ENCODE measurements at regions not wholly inside any gene's neighbourhood (a gene's known extent, or its start where the extent isn't known, plus 50 kb on each side); places are given as distances from the start of the nearest gene placed in this dataset.

DNA sequence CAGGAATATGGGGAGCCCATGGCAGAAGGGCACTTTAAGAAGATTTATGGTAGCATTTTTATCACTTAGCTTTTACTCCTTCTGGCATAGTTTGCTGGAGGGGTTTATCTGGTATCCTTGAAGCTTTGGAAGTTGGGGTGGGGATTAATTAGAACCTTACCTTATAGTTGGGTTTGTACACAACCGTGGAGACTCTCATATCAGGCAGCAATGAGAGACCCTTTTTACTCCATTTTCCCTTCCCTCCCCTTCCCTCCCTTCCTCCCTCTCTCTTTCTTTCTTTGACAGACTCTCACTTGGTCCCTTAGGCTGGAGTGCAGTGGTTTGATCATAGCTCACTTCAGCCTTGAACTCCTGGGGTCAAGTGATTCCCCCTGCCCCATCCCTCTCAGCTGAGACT lies 465.8 kb upstream of the PODXL start:
- DNase-seq: no peak
- TF ChIP-seq CTCF (IDR thresholded peaks at IDR 0.05): no peak
- no peaks in the 10 kb centered on the region for H3K9me3 ChIP-seq
- ATAC-seq: no peak
- intact Hi-C loops (cut with DNase I): no loop called here
- no peak overlapping the region for H3K27ac ChIP-seq
- H3K4me1 ChIP-seq: no peaks in the 10 kb centered on the region
- no peaks in the 10 kb centered on the region for H3K27me3 ChIP-seq
- no peaks in the 10 kb centered on the region for H3K36me3 ChIP-seq
- H3K4me3 ChIP-seq: no peak overlapping the region

GRCh38 chr7:132019703-132020102 lies 463.3 kb upstream of the PODXL start:
- no peak overlapping the region for H3K4me3 ChIP-seq
- H3K9me3 ChIP-seq: peaks cover 3% of the 10 kb centered on the region
- TF ChIP-seq CTCF (IDR thresholded peaks at IDR 0.05): no peak
- intact Hi-C loops (cut with DNase I): no loop called here
- no peaks in the 10 kb centered on the region for H3K27me3 ChIP-seq
- H3K27ac ChIP-seq: no peak overlapping the region
- no peaks in the 10 kb centered on the region for H3K4me1 ChIP-seq
- no peaks in the 10 kb centered on the region for H3K36me3 ChIP-seq
- ATAC-seq (no peak), DNase-seq (no peak)

DNA sequence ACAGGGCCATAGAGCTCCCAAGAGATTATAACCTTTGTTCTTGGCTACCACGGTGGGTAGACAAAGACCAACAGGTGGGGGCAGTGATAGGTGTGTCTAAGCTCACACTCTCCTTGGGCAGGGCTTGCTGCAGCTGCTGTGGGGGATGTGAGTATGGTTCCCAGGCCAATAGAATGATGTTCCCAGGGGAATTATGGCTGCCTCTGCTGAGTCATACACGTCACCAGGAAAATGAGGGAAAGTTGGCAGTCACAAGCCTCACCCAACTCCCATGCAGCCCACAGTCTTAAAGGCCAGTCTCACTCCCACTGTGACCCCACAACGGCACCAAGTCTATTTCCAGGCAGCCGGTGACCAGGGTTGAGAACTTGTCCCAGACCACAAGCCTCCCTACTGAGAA lies 453.4 kb upstream of the PODXL start:
- intact Hi-C loops (cut with DNase I): no loop called here
- H3K4me3 ChIP-seq: no peak overlapping the region
- no peaks in the 10 kb centered on the region for H3K27me3 ChIP-seq
- no peaks in the 10 kb centered on the region for H3K36me3 ChIP-seq
- H3K27ac ChIP-seq: no peak overlapping the region
- TF ChIP-seq CTCF (IDR thresholded peaks at IDR 0.05): no peak
- ATAC-seq: no peak
- no peak for DNase-seq
- H3K9me3 ChIP-seq: peaks cover 2% of the 10 kb centered on the region
- H3K4me1 ChIP-seq: no peaks in the 10 kb centered on the region

- ATAC-seq (no peak), DNase-seq (no peak)
- TF ChIP-seq CTCF (IDR thresholded peaks at IDR 0.05): no peak
- H3K36me3 ChIP-seq: no peaks in the 10 kb centered on the region
- no peaks in the 10 kb centered on the region for H3K27me3 ChIP-seq
- H3K4me3 ChIP-seq: no peak overlapping the region
- no peaks in the 10 kb centered on the region for H3K9me3 ChIP-seq
- intact Hi-C loops (cut with DNase I): no loop called here
- H3K27ac ChIP-seq: no peak overlapping the region
- H3K4me1 ChIP-seq: no peaks in the 10 kb centered on the region
Observed at GRCh38 chr7:132004529-132004928, 448.1 kb upstream of the PODXL start.

DNA sequence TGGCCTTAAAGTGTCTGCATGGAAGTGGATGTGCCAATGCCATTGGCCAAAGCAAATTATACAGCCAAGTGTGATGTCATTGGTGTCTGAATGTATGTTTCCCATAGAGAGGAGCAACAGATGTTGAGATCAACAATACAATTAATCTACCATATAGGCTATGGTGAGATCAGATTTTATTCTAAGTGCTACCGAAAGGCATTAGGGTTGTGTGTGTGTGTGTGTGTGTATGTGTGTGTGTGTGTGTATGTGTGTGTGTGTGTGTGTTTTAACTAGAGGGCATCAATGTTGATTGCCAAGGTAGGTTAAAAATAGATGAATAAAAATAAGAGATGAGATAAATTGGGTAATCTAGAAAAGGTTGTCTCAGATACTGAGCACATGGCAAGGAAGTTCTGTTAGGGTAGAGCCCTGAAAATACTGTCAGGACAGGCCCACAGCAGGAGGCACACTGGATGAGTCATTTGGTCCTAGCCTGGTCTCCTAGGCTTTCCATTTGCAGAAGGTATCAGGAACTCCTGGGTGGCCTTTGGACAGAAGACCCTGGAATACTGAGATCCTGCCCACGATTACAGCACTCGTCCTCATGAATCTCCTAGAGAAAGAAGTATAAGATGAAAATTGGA lies 446.0 kb upstream of the PODXL start:
- TF ChIP-seq CTCF (IDR thresholded peaks at IDR 0.05): no peak
- Histone ChIP-seq H3K4me1 (no peaks in the 10 kb centered on the region), H3K27ac (no peak overlapping the region), H3K36me3 (no peaks in the 10 kb centered on the region), H3K4me3 (no peak overlapping the region), H3K9me3 (no peaks in the 10 kb centered on the region), H3K27me3 (no peaks in the 10 kb centered on the region)
- intact Hi-C loops (cut with DNase I): no loop called here
- ATAC-seq (no peak), DNase-seq (no peak)

GRCh38 chr7:132001146-132001545 lies 444.7 kb upstream of the PODXL start:
- H3K4me3 ChIP-seq: no peak overlapping the region
- ATAC-seq (no peak), DNase-seq (no peak)
- intact Hi-C loops (cut with DNase I): no loop called here
- TF ChIP-seq CTCF (IDR thresholded peaks at IDR 0.05): no peak
- H3K36me3 ChIP-seq: no peaks in the 10 kb centered on the region
- H3K9me3 ChIP-seq: no peaks in the 10 kb centered on the region
- no peaks in the 10 kb centered on the region for H3K4me1 ChIP-seq
- H3K27ac ChIP-seq: no peak overlapping the region
- H3K27me3 ChIP-seq: no peaks in the 10 kb centered on the region
